ENCODE measurements at regions not wholly inside any gene's neighbourhood (a gene's known extent, or its start where the extent isn't known, plus 50 kb on each side); places are given as distances from the start of the nearest gene placed in this dataset.
"Not testable (repeated sequence)": the region's sequence is repeated elsewhere in the genome, so short reads cannot be mapped to it uniquely, and the experiment has no call there.

- DNase-seq: not testable (repeated sequence)
These were observed 277.8 kb upstream of the ARHGAP42 start for GRCh38 chr11:100409267-100409666.

GRCh38 chr11:100419518-100419917, 267.6 kb upstream of the ARHGAP42 start:
- no peak for DNase-seq

GRCh38 chr11:100434821-100435641, 252.1 kb upstream of the ARHGAP42 start:
- no peak for DNase-seq

GRCh38 chr11:100438376-100438775, 248.7 kb upstream of the ARHGAP42 start:
- DNase-seq: no peak

- no peak for DNase-seq
These were observed 246.0 kb upstream of the ARHGAP42 start for GRCh38 chr11:100441086-100441485.

GRCh38 chr11:100442017-100442416, 245.1 kb upstream of the ARHGAP42 start:
- DNase-seq: no peak

- DNase-seq: no peak
These were observed 241.8 kb upstream of the ARHGAP42 start for GRCh38 chr11:100445231-100445735.

- DNase-seq: not testable (repeated sequence)
These were observed 235.2 kb upstream of the ARHGAP42 start for GRCh38 chr11:100451801-100452460.

GRCh38 chr11:100459811-100460210, 227.3 kb upstream of the ARHGAP42 start:
- no peak for DNase-seq

- DNase-seq: no peak
These were observed 226.7 kb upstream of the ARHGAP42 start for GRCh38 chr11:100460426-100460825.

- DNase-seq: no peak
These were observed 219.1 kb upstream of the ARHGAP42 start for GRCh38 chr11:100467821-100468508.

- no peak for DNase-seq
These were observed 217.3 kb upstream of the ARHGAP42 start for GRCh38 chr11:100469835-100470234.

- DNase-seq: no peak
These were observed 214.2 kb upstream of the ARHGAP42 start for GRCh38 chr11:100472727-100473389.

GRCh38 chr11:100473390-100473740, 213.7 kb upstream of the ARHGAP42 start:
- DNase-seq: no peak

GRCh38 chr11:100484948-100485347, 202.1 kb upstream of the ARHGAP42 start:
- DNase-seq: no peak

- DNase-seq: no peak
These were observed 188.3 kb upstream of the ARHGAP42 start for GRCh38 chr11:100498780-100499179.

GRCh38 chr11:100501450-100501849, 185.6 kb upstream of the ARHGAP42 start:
- no peak for DNase-seq

- no peak for DNase-seq
These were observed 174.6 kb upstream of the ARHGAP42 start for GRCh38 chr11:100512475-100512874.

- DNase-seq: no peak
These were observed 172.0 kb upstream of the ARHGAP42 start for GRCh38 chr11:100515087-100515486.

GRCh38 chr11:100525197-100525596, 161.9 kb upstream of the ARHGAP42 start:
- no peak for DNase-seq

- DNase-seq: no peak
These were observed 161.5 kb upstream of the ARHGAP42 start for GRCh38 chr11:100525635-100526034.

- no peak for DNase-seq
These were observed 158.1 kb upstream of the ARHGAP42 start for GRCh38 chr11:100528872-100529416.

- not testable (repeated sequence) for DNase-seq
These were observed 155.8 kb upstream of the ARHGAP42 start for GRCh38 chr11:100531290-100531689.

Measured in retina (tissue), 1 donor.